Hematopoietic multipotent progenitor cell treated with erythropoietin and hydrocortisone succinate and interleukin-3 and kit ligand, for 17 days (in vitro differentiated cells): ENCODE measurements at regions not wholly inside any gene's neighbourhood (a gene's known extent, or its start where the extent isn't known, plus 50 kb on each side); places are given as distances from the start of the nearest gene placed in this dataset.

Source experiments
- DNase-seq: peaks from one replicate; pipeline ENCODE4 v3.0.0-alpha.2; 2015; ENCODE audit warnings: low spot score

GRCh38 chr21:28826569-28826968, 166.1 kb downstream of the LTN1 start:
- DNase-seq = no peak

GRCh38 chr21:28826021-28826420, 166.7 kb downstream of the LTN1 start:
- DNase-seq = no peak

GRCh38 chr21:28823429-28823828, 169.2 kb downstream of the LTN1 start:
- no peak for DNase-seq

DNA sequence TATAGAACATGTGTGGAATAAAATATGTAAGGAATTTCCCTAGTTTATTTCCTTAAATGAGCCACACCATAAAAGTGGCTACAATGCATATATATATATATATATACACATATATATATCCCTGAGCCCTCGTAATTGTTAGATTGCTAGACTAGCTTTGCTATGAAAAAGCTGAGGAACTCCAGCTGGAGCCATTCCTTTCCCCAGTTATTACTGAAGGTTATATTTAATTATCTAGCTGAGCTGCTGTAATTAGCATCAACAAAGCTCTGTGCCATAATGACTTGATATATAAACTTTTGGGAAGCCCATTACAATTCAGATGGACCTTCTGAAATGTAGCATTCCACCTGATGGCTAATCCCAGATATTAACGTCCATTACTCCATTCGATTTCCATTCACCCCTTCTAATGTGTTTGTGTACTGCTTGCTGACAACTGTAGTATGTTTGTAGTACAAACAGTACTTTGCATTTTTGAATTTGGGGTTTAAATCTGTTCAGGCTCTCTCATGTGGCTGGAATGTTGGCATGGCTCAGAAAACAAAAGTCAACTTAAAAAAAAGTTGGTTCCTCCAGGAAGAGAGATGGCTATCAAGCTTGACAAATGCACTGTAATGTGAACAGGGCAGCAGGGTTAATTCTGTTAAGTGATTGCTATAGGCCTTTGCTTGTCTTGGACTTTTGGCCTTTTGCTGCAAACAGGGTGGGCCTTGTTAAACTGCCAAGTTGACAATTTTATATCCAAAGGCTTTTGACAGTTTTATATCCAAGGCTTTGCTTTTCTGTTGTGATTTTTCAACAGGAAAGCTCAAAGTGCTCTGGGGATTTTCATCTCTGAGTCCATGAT, 170.0 kb downstream of the LTN1 start:
- no peak for DNase-seq

GRCh38 chr21:28822123-28822399, 170.6 kb downstream of the LTN1 start:
- DNase-seq = no peak

GRCh38 chr21:28821276-28822122, 171.2 kb downstream of the LTN1 start:
- no peak for DNase-seq

DNA sequence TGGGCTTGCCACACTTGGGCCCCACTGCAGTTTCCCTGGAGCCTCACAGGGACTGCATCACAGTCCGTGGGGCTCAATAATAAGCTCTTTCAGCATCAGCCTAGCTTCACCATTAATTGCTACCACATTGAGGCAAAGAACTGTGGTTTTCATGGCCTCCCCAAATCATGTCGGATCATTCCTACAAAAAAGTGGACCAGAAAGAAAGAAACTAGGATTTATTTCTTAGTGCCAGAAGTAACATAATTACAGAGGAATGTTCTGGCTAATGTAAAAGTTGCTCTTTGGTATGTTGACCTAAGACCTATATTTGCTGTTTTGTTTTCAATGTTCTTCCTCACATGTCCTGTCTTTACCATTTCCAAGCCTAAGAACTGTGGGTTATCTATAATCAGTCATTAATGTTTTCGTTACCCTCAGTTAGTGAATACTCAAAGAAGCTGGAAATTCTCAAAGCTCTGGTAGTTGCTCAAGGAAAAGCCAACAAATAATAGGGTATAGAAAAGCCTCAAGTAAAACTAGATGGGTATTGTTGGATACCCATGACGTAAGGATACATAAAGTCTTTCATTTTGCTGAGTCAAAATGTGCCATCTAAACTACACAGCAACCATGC, 173.9 kb downstream of the LTN1 start:
- DNase-seq = no peak

GRCh38 chr21:28817871-28818270, 174.8 kb downstream of the LTN1 start:
- DNase-seq = no peak

DNA sequence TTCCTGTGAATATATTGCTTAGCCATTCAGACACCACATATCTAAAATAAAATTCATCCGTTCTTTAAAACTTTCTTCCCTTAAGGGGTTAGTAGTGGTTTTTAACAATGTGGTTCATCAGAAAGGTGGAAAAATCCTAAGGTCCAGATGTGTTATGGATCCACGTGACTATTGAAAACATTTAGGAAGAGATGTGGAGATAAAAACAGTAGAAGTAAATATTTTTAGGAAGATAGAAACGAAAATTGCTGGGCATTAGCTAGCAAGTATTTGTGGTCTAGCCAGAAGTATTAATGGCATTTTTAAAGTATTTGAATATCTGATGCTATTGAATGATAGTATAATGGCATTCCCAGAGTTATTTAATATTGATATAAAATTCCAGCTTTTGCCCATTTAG, 180.8 kb downstream of the LTN1 start:
- no peak for DNase-seq

DNA sequence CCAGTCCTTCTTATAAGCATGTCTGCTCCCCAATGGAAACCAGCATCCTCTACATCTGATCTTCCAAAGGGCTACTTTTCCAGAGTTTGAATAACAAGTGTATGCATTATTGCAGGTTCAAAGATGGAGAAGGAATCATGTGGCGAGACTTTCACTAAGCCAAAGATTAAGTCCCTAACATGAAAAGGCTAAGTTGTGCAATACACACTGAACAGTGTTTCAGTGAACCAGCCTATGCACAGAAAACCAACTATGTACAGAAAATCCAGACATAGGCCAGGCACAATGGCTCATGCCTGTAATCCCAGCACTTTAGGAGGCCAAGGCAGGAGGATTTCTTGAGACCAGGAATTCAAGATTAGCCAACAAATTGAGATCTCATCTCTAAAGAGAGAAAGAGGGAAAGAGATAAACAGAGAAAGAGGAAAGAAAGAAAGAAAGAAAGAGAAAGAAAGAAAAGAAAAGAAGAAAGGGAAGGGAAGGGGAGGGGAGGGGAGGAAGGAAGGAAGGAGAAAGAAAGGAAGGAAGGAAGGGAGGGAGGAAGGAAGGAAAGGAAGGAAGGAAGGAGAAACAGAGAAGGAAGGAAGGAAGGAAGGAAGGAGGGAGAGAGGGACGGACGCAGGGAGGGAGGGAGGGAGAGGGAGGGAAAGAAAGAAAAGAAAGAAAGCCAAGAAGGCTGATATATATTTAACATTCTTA, 181.7 kb downstream of the LTN1 start:
- DNase-seq = no peak

GRCh38 chr21:28805885-28806284, 186.8 kb downstream of the LTN1 start:
- DNase-seq = no peak

GRCh38 chr21:28804089-28804670, 188.5 kb downstream of the LTN1 start:
- DNase-seq = no peak

GRCh38 chr21:28801906-28802305, 190.8 kb downstream of the LTN1 start:
- DNase-seq = no peak

DNA sequence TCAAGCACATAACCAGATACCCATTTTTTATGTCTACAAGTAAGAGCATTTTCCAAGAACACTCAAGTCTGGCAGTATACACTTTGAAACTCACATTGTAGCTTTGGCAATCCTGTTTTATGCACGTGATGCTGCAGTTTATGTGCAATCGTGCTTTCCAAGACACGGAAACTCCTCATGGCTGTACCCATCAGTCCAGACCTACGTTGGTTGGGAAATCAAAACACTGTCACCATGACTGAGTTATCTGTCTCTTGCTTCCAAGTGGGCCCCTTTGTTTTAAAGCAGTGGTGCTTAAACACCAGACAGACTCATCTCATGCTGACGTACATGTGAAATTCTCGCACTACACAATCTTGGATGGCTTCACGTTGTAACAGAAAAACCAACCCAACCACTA, 192.8 kb downstream of the LTN1 start:
- no peak for DNase-seq

DNA sequence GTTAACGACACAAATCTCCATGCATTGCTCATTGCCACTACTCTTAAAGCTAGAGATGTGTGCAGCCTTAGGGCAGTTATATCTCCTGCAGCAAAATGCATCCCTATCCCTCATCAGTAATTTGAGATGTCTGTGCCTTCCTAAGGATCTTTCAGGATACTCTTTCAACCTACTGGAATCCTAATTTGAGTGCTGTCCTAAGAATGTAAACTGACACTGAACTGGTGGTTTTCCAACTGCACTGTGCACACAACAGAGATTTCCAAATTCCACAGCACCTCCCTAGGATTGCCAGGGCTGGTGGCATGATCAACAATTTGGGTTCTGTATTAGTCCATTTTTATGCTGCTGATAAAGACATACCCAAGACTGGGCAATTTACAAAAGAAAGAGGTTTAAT, 193.9 kb downstream of the LTN1 start:
- DNase-seq = no peak

- no peak for DNase-seq
These were observed 197.4 kb downstream of the LTN1 start for GRCh38 chr21:28795251-28795650.

- no peak for DNase-seq
These were observed 198.3 kb downstream of the LTN1 start for GRCh38 chr21:28794371-28794851.

DNA sequence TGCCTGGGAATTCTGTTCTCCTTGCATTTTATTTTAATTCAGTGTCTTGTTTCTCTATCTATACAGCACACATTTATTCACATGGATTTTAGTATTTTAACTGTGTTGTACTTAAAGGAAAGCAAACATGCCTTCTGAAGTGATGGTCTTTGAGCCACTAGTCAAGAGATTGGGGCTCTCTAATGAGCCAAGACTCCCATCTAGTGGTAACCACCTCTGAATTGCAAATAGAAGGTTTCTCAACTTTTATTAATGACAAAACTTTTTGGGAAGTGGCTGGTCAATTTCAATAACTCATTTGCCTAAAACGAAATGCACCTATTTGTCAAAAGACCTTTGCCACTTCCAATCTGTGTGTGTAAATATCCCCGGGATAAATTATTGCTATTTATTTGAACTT, 199.6 kb downstream of the LTN1 start:
- no peak for DNase-seq

DNA sequence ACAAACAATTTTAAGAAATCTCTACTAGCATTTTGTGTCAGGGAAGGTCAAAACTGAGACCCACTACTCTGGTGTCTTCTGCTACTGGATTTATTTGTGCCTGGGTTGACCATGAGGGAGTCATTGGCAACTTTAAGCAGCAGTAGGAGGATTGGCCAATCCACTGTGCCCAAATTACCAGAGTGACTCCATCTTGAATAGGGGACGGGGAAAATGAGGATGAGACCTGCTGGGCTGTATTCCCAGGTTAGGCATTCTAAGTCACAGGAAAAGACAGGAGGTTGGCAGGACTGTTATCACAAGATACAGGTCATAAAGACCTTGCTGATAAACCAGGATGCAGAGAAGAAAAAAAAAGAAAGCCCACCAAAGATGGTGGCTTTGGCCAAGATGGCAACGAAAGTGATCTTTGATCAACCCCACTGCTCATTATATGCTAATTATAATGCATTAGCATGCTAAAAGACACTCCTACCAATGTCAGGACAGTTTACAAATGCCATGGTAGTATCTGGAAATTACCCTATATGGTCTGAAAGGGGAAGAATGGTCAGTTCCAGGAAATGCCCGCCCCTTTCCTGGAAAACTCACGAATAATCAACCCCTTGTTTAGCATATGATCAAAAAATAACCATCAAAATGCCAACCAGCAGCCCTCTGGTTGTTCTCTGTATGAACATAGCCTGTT, 200.9 kb downstream of the LTN1 start:
- DNase-seq = no peak

GRCh38 chr21:28790335-28790734, 202.3 kb downstream of the LTN1 start:
- no peak for DNase-seq

- no peak for DNase-seq
These were observed 203.2 kb downstream of the LTN1 start for GRCh38 chr21:28789523-28789922.
